ENCODE measurements at regions not wholly inside any gene's neighbourhood (a gene's known extent, or its start where the extent isn't known, plus 50 kb on each side); places are given as distances from the start of the nearest gene placed in this dataset.

DNA sequence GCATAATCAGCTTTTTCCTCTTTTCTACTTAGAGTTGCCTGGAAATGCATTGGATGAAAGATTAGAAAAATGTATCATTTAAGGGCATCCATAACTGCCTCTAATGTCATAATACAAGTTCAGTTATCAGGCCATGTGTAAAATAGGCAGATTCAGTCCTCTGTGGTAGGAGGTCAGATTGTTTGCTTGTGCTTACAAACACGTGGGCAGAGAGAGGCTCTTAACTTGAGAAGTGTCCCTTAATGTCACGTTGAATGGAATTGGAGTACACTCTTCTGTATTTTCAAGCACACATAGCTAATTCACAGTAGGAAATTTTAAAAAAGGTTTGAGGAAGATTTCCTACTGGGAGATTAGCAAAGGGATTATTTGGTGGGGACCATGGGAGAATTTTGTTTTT, 359.8 kb upstream of the MTPN start:
- no peak for TF ChIP-seq POLR2A (IDR thresholded peaks at IDR 0.05)
- TF ChIP-seq, protein P1, sequence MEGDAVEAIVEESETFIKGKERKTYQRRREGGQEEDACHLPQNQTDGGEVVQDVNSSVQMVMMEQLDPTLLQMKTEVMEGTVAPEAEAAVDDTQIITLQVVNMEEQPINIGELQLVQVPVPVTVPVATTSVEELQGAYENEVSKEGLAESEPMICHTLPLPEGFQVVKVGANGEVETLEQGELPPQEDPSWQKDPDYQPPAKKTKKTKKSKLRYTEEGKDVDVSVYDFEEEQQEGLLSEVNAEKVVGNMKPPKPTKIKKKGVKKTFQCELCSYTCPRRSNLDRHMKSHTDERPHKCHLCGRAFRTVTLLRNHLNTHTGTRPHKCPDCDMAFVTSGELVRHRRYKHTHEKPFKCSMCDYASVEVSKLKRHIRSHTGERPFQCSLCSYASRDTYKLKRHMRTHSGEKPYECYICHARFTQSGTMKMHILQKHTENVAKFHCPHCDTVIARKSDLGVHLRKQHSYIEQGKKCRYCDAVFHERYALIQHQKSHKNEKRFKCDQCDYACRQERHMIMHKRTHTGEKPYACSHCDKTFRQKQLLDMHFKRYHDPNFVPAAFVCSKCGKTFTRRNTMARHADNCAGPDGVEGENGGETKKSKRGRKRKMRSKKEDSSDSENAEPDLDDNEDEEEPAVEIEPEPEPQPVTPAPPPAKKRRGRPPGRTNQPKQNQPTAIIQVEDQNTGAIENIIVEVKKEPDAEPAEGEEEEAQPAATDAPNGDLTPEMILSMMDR (IDR thresholded peaks at IDR 0.05), result no peak

All from esophagus squamous epithelium (tissue), 4 donors.